PC-9 (cell line): ENCODE measurements at regions not wholly inside any gene's neighbourhood (a gene's known extent, or its start where the extent isn't known, plus 50 kb on each side); places are given as distances from the start of the nearest gene placed in this dataset.

Source experiments
- BruUV-seq: library from RNA; stranded (reverse); fragments of 400-500 nt; replicated peaks from 2 replicates; lab custom pipeline; 2021; lab: Mats Ljungman, UMichigan
- CTCF ChIA-PET: fragments of 300-600 bp; sonication (Branson Sonifier 250); formaldehyde crosslinking; loops from one replicate; lab custom pipeline; 2022; ENCODE audit warnings: antibody characterized with exemption; lab: Charles Lee
- POLR2A ChIA-PET: fragments of 300-600 bp; sonication (Branson Sonifier 250); formaldehyde crosslinking; loops from one replicate; lab custom pipeline; 2022; ENCODE audit warnings: antibody characterized with exemption; ENCODE audit not compliant: unreplicated experiment; lab: Charles Lee
- DNase-seq, 2 experiments: peaks; one replicate each; pipeline versions ENCODE4 v3.0.0 to v3.0.0-alpha.2; 2015 to 2022; ENCODE audit warnings: mixed read lengths in 1 of 2
- H2AFZ ChIP-seq: fragments of 200-600 bp; sonication (generic); 2 replicates; pipeline ENCODE4 v1.8.1; 2017; ENCODE audit warnings: antibody characterized with exemption
- H3F3A ChIP-seq: fragments of 200-600 bp; sonication (generic); 2 replicates; pipeline ENCODE4 v1.8.1; 2017; ENCODE audit warnings: antibody characterized with exemption, mild to moderate bottlenecking, low read depth; ENCODE audit not compliant: insufficient read depth
- H3K27ac ChIP-seq: fragments of 200-600 bp; sonication (generic); 2 replicates; pipeline ENCODE4 v1.6.1; 2016; ENCODE audit warnings: mixed run types
- H3K27me3 ChIP-seq: fragments of 200-600 bp; sonication (generic); 2 replicates; pipeline ENCODE4 v1.6.1; 2016; ENCODE audit warnings: low read depth, mixed run types; ENCODE audit not compliant: insufficient read depth
- H3K36me3 ChIP-seq: fragments of 200-600 bp; sonication (generic); 2 replicates; pipeline ENCODE4 v1.6.1; 2016; ENCODE audit warnings: low read depth, mixed run types
- H3K4me1 ChIP-seq: fragments of 200-600 bp; sonication (generic); replicated peaks from 2 replicates; pipeline ENCODE4 v1.6.1; 2016; ENCODE audit warnings: mixed run types; ENCODE audit not compliant: insufficient read depth
- H3K4me2 ChIP-seq: fragments of 200-600 bp; sonication (generic); 2 replicates; pipeline ENCODE4 v1.6.1; 2017; ENCODE audit warnings: mixed run types
- H3K4me3 ChIP-seq: fragments of 200-600 bp; sonication (generic); 2 replicates; pipeline ENCODE4 v1.6.1; 2016; ENCODE audit warnings: mixed run types
- H3K79me2 ChIP-seq: fragments of 200-600 bp; sonication (generic); 2 replicates; pipeline ENCODE4 v1.6.1; 2017; ENCODE audit warnings: low read depth, mixed run types
- H3K9me2 ChIP-seq: fragments of 200-600 bp; sonication (generic); 2 replicates; pipeline ENCODE4 v1.8.1; 2017; ENCODE audit warnings: mild to moderate bottlenecking; ENCODE audit not compliant: insufficient read depth
- H3K9me3 ChIP-seq: fragments of 200-600 bp; sonication (generic); 2 replicates; pipeline ENCODE4 v1.8.1; 2016; ENCODE audit warnings: low read depth; ENCODE audit not compliant: insufficient read depth
- H4K20me1 ChIP-seq: fragments of 200-600 bp; sonication (generic); 2 replicates; pipeline ENCODE4 v1.8.1; 2017; ENCODE audit not compliant: insufficient read depth
- CTCF ChIP-seq: fragments of 200-600 bp; sonication (generic); conservative IDR thresholded peaks from 2 replicates; pipeline ENCODE4 v1.6.1; 2017; ENCODE audit warnings: mixed run types, antibody characterized with exemption, mild to moderate bottlenecking, moderate library complexity
- EZH2 ChIP-seq: fragments of 200-600 bp; sonication (generic); IDR thresholded peaks from 2 replicates; pipeline ENCODE4 v1.8.0; 2017; ENCODE audit warnings: antibody characterized with exemption, low read depth
- intact Hi-C: fragments of 100-400 bp; cut with micrococcal nuclease; formaldehyde crosslinking; loops from one replicate; pipeline ENCODE4 v1.10.0; 2022; ENCODE audit not compliant: unreplicated experiment

DNA sequence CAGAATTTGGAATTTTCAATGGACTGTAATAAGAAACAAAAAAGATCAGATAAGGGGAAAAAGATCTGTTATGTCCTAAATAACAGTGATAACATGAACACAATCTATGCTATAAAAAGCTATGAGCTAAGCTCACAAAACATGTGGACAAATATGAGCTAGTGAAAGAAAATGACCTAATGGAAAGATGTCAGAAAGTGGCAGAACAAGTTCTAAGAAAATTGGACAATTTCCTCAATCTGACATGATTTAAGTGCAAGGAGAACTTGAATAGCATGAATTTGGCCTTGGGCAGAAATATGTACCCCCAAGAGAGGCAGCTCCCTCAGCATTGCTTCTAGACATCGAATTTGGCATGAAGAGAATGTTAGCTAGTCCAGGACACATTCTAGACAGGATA is 212.0 kb upstream of the PGR start:
- Histone ChIP-seq H3K4me3 (no peak overlapping the region), H3K36me3 (no peaks in the 10 kb centered on the region), H4K20me1 (no peaks in the 10 kb centered on the region), H3F3A (no peaks in the 10 kb centered on the region), H3K4me2 (no peak overlapping the region), H3K4me1 (peaks cover 12% of the 10 kb centered on the region; the same call in 1 of the 2 replicates), H3K27me3 (no peaks in the 10 kb centered on the region), H2AFZ (no peak overlapping the region), H3K79me2 (no peaks in the 10 kb centered on the region), H3K9me3 (no peaks in the 10 kb centered on the region), H3K27ac (no peak overlapping the region), H3K9me2 (no peaks in the 10 kb centered on the region)
- no peak for TF ChIP-seq CTCF
- TF ChIP-seq EZH2: no peak
- intact Hi-C loops: no loop called here
- BruUV-seq: no TSS peak
- POLR2A ChIA-PET: interaction anchor here (0.6 kb wide), 1 partner anchor 263 kb away, joined by 4 read pairs; no protein-coding TSS in a partner anchor
- CTCF ChIA-PET: no interaction called here
- peak in 1 of 2 experiments; percentile 7 for DNase-seq

DNA sequence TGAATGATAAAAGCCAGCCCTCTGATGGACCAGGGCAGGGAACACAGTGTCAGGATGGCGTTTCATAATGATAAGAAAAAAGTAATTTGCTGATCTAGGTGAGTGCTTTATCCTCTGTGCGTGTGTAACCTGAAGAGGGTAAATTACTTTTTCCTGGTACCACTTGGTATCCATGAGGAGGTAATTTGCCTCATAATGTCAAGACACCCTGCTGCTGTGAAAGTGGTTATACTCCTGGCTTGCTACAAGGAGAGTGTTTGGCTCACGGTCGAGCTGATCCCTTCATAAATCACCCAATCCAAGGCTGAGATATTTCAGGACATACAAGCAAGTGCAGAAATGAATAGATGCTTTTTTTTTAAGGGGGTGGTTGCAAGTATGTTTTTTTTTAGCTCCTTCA is 207.2 kb upstream of the PGR start:
- Histone ChIP-seq H2AFZ (no peak overlapping the region), H3K27me3 (no peaks in the 10 kb centered on the region), H3K27ac (no peak overlapping the region), H3K36me3 (no peaks in the 10 kb centered on the region), H3K9me3 (no peaks in the 10 kb centered on the region), H3K4me3 (no peak overlapping the region), H3F3A (no peaks in the 10 kb centered on the region), H3K79me2 (no peaks in the 10 kb centered on the region), H4K20me1 (no peaks in the 10 kb centered on the region), H3K9me2 (no peaks in the 10 kb centered on the region), H3K4me1 (peaks cover 4% of the 10 kb centered on the region; the same call in 1 of the 2 replicates), H3K4me2 (no peak overlapping the region)
- TF ChIP-seq EZH2: no peak
- TF ChIP-seq CTCF: no peak
- no TSS peak for BruUV-seq
- CTCF ChIA-PET: no interaction called here
- intact Hi-C loops: no loop called here
- POLR2A ChIA-PET: interaction anchor here (0.6 kb wide), 1 partner anchor 512 kb away, joined by 4 read pairs; no protein-coding TSS in a partner anchor
- no peak for DNase-seq

- Histone ChIP-seq H3K4me1 (no peaks in the 10 kb centered on the region), H3K27me3 (no peaks in the 10 kb centered on the region), H3K4me3 (no peak overlapping the region), H3K36me3 (no peaks in the 10 kb centered on the region), H3K9me3 (no peaks in the 10 kb centered on the region), H3K79me2 (no peaks in the 10 kb centered on the region), H3F3A (no peaks in the 10 kb centered on the region), H3K4me2 (no peak overlapping the region), H3K9me2 (no peaks in the 10 kb centered on the region; the same call in 1 of the 2 replicates), H4K20me1 (no peaks in the 10 kb centered on the region), H2AFZ (no peak overlapping the region), H3K27ac (no peak overlapping the region)
- intact Hi-C loops: no loop called here
- no TSS peak for BruUV-seq
- ChIA-PET CTCF (no interaction called here), POLR2A (interaction anchor here (0.6 kb wide), 1 partner anchor 511 kb away, joined by 4 read pairs; no protein-coding TSS in a partner anchor)
- no peak for TF ChIP-seq CTCF
- TF ChIP-seq EZH2: no peak
- DNase-seq: no peak
Measured at GRCh38 chr11:101336155-101336554, 206.5 kb upstream of the PGR start.
